Stimulated activated CD4-positive, alpha-beta T cell treated with anti-CD3 and anti-CD28 coated beads, Interleukin-15, amount 100 ng/mL, for 48 hours (primary cell): ENCODE measurements at regions not wholly inside any gene's neighbourhood (a gene's known extent, or its start where the extent isn't known, plus 50 kb on each side); places are given as distances from the start of the nearest gene placed in this dataset.

Experiments used
- DNase-seq, 2 donors: peaks; one replicate each; pipeline ENCODE4 v3.0.0-alpha.2; 2020; ENCODE audit warnings: low read depth in 2 of 2

DNA sequence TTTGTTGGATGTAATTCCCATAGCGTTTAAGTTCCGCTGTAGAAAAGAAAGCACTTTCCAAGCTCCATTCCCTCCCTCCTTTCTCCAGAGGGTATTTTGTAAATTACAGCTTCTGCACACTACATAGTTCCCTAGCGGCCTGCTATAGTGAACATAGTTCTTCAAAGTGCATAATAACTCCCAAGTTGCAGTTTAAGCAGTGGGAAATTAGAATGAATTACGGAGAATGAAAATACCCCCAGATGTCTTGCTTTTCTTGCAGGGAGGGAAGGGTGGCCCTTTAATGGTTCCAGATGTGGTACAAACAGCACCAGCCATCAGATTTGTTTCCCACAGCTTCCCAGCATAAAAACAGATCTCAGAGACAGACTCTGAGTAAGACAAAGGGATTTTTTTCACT is 893.9 kb downstream of the SUCLG1 start:
- DNase-seq, result no peak

DNA sequence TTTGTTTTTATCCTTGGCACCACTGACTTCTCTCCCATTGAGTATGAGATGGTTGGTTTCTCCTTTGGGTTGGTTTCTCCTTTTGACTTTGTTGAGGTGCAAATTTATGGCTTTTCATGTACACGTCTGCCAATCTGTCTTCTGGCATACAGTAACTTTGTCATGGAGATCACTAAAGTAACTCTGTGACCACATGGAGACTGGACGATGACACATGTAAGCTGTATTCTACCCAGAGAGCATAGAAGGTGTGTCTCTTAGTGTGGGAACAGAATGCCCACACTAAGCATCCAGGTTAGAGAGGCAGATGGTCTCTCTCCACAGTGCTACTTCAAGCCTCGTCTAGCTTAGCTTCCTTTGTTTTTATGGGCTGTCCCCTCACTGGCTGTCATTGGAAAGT is 897.5 kb downstream of the SUCLG1 start:
- DNase-seq, result no peak

DNA sequence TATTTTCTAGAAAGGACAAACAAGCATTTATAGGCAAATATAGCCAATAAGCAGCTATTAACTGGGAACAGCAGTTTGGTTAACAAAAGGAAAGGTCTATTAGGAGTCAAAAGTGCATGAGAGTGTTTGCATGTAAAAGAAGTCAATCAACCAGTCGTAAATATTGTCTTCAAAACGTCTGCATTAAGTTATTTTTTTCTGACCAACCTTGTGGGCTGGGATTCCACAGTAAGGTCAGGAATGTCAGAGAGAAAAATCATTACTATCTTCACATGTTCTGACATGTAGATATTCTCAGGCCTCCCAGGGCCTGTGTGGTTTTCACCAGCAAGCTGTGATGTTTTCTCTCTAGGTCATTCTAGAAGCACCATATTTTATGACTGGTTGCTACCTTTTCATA is 922.5 kb downstream of the SUCLG1 start:
- no peak for DNase-seq

DNA sequence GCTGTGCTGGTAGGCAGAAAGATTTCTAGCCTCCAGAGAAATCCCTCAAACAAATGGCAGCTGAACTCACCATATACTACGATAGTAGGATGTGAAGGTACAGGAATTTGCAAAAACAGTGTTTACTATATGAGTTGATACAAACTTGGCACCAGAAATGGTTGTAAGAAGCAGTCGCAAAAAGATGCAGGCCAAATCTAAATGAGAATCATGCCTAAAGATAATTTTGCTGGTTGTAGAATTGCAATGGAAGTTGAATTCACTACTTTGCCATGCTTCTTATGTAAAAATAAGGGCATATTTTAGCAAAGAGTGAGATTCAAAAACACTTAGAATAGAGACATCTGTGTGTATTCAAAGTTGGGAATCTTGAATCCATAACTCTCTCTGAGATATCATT is 924.7 kb downstream of the SUCLG1 start:
- no peak for DNase-seq

DNA sequence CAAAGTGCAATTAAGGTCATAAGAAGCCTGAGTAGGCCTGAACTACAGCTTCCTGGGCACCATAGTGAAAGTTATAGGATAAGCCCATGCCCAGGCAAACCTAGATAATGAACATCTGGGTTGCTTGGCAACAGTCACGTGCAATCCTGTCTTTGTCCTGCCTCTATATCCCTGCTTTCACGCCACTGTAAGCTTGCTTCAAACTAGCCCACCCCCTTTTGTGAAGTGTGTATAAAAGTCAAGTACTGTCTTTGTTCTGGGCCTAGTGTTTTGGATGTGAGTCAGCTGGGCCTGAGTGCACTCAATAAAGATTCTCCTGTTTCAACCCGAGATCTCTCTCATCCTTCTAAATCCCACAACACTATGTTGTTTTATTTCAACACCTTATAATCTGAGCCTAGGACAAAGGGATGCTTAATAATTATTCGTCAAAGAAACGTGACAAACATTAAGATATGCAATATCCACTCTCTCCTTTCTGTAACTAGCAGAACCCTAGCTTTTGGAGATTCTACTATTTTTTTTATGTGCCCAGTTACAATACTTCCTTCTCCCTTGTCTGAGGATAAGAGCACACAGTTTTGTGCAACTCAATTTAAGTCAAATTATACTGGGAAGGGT is 927.8 kb downstream of the SUCLG1 start:
- no peak for DNase-seq

DNA sequence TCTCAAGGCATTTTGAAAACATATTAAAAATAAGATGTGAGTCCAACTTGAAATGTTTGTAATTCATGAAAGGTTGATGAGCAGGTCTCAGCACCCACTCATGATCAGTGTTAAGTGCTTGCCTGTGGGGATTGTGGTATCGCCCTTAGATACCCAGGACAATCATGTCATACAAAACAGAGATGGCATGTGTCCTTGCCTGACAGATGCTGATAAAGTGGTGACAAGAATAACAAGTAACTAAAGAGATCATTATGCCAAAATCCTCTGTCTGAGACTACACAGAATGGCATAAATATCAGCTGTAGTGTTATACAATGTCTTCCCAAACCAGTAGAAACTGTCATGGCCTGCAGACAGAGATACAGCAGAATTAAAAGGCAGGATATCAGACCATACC is 930.3 kb downstream of the SUCLG1 start:
- no peak for DNase-seq

DNA sequence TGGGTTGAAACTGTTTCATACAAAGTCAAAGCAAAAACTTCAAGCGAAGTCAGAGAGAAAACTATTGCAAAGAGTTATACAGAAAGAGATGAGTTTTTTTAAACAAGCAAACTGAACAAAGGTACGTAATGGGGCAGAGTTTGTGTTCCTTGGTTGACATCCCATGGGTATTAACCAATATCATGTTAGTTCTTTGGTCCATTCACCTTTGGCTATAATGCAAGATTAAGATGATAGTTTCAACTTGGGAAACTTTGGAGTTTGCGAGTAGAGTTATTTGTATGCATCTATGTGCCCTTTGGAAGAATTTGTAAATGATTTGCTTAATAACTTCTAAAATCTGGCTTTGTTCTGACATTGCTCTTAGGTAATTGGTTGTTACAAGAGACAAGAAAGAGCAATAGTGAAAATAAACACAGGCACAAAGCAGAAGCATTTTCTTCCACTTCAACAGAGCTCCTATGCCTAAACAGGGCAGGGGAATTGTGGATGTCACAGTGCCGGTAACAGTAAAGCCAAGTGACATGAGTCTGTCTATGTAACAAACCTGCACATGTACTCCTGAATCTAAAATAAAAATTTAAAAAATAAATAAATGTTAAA is 936.1 kb downstream of the SUCLG1 start:
- DNase-seq, result no peak

DNA sequence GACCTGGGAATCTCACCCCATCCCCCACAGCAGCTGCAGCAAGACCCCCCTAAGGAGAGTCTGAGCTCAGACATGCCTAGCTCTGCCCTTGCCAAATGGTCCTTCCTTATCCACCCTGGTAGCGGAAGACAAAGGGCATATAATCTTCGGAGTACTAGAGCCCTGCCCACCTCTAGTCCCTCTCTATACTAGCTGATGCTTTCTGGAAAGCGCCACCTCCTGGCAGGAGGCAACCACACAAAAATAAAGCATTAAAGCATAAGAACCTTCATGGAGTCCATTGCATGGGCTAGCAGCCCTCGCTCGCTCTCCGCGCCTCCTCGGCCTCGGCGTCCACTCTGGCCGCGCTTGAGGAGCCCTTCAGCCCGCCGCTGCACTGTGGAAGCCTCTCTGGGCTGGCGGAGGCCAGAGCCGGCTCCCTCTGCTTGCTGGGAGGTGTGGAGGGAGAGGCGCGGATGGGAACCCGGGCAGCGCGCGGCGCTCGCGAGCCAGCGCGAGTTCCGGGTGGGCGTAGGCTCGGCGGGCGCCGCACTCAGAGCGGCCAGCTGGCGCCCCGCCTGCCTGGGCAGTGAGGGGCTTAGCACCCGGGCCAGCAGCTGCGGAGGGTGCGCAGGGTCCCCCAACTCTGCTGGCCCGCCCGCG is 941.2 kb downstream of the SUCLG1 start:
- no peak for DNase-seq

DNA sequence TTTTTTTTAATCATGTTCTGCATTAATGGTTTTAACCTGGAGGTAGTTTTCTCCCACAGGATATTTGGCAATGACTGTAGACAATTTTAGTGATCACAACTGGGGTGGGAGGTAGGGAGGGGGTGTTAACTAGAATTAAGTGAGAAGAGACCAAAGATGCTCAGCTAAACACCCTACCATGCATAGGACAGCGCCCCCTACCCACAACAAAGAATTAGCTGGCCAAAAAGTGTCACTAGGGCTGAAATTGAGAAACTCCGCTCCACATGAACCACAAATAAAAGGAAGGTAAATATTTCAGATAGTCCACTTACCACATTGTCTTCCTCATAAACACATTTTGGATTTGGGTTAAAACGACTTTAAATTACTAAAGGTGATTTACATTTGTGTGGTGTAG is 942.6 kb downstream of the SUCLG1 start:
- DNase-seq, result no peak

DNA sequence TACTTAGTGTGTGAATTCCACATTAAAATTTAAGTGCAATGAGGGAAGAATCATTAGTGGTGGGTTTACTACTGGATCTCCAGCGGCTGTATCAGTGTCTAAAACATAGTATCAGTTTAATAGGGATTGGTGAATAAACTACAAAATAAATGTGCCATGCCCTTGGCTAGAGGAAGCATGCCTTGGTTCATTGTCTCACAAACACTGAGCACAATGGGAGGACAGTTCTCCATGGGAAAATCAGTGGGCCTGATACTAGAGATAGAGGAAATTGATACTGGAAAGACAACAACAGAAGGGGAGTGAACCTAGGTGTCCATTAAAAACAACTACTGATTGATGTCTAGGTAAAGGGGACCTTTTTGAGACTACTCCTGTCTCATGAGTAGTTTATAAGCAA is 971.6 kb downstream of the SUCLG1 start:
- DNase-seq, result no peak

DNA sequence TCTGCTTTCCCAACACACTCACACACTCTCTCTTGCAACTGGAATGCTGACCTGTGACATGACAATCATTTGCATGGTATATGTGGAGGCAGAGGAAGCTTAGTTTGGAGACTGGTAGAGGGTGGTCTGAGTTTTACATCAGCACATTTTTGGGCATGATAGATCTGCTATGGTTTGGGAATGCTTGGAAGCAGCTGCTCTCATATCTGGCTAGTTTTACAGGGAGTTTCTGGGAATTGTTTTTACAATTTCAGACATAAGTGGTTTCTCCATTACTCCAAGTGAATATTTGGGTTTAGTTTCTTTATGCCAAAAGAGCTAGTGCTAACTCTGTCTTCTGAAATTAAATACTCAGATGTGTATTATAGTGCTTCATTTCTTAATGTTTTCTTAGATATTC is 977.6 kb downstream of the SUCLG1 start:
- no peak for DNase-seq

DNA sequence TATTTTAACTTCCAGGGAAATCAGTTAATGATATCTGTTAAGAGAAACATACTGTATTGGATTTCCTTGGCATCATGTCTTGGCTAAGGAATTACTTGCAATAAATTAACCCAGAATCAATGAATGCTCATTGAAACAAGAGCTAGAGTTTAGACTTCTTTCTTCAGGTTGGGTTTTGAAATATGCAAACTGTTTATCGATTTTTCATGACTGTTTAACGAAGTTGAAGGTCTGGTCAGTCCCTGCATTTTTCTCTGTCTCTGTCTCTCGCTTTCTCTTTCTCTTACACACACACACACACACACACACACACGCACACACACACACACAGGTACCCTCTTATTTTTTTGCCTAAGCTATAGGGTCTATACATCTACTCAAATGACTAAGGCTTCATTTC is 981.0 kb downstream of the SUCLG1 start:
- DNase-seq, result no peak

DNA sequence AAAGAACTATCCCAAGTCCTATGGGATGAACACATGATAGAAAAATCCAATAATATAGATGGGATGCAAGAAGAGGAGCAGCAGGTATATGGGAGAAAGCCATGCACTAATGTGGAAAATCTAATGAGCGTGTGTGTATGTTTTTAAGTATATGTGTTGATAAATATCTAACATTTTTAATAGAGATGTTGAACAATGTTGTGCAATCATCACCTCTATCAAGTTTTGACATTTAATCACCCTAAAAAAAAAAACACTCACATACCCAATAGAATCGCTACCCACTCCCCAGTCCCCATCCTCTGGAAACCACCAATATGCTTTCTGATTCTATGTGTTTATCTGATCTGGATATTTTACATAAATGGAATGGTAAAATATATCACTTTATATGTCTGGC is 983.7 kb downstream of the SUCLG1 start:
- DNase-seq, result no peak

DNA sequence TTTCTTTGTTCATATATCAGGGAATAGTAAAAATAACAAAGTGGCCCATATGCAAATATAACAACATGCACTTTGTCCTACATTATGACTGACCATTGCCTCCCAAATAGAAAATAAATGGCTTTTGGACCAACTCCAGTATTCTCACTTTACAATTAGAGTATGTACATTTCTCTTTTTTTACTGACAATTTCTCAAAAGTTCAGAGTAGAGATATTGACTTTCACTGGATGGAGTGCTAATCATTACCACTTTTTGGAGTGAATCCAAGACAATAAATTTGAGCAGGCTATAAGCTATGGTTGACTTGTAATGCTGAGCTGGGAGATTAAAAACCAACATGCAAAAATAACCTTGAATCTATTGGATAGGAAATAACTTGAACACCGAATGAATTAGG is 987.4 kb downstream of the SUCLG1 start:
- DNase-seq, result no peak

DNA sequence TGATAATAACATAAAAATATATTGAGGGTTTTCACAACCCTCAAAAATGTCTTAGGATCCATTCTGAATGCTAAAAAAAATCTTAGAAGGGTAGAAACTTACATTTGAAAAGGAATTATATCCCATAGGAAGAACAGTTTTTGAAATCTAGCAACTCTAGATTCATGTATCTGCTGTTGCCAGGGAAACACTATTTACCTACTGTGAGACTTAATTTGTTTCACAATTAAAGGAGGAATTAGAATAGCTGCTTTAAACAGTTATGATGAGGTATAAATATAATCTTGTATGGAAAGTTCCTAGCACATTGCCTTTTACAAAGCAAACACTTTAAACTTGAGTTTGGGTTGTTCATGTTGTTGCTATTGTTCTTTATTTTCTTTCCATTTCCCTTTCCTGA is 988.2 kb downstream of the SUCLG1 start:
- DNase-seq, result no peak

DNA sequence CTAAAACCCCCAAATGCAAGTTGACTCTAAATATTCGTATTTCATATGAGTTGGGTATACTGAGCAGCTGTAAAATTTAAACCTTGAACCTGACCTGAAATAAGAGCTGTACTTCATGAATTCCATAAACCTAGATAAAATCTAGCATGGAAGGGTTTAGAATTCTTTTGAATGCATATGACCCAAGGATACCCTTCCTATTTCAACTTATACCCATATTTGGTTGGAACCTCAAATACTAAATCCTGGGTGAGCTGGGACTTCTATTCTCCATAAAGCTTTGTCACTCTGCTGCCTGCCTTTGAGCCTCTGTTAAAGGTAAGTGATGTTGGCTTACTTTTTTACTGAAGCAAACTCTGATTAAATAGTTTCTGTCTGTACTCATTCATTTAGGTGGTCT is 994.6 kb downstream of the SUCLG1 start:
- no peak for DNase-seq

DNA sequence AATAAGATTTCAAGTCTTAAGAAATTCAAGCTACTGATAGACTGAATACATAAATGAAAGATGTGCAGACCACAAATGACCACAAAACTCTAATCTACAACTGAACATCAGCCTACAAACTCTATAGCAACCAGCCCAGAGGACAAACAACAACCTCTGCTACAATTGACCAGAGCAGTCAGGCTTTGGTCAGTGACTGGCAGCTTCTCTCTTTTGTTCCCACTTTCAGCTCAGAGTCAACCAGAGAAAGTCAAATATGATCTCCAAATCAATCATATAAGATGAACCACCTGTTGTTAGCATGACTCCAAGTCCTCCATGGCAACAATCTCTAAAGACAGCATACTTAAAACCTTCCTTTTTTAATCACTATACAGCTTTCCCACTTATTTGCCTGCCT is 996.2 kb downstream of the SUCLG1 start:
- no peak for DNase-seq

DNA sequence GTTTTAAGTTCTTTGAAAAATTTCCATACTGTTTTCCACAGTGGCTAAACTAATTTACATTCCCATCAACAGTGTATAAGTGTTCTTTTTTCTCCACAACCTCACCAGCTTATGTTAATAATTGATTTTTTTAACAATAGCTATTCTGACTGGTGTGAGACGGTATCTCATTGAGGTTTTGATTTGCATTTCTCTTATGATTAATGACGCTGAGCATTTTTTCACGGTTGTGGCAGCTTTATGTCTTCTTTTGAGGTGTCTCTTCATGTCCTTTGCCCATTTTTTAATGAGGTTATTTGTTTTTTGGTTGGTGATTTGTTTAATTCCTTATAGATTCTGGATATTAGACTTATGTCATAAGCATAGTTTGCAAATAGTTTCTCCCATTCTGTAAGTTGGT is 997.9 kb downstream of the SUCLG1 start:
- no peak for DNase-seq

DNA sequence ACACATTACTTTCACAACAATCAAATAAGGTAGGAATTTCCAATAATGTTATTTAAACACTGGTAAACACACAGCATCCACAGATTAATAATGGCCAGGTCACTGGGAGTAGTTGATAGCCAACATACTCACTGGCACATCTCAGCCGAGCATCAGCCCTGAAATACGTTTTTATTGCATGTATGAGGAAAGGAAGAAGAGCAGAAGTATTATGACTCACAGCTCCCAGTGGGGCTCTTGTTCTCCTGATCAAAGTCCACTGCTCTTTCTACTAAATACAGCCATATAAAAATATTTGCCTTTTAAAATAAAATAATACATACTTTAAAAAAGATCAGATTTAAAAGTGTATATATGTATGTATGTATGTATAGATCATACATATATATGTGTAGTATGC is 999.6 kb downstream of the SUCLG1 start:
- DNase-seq, result no peak

DNA sequence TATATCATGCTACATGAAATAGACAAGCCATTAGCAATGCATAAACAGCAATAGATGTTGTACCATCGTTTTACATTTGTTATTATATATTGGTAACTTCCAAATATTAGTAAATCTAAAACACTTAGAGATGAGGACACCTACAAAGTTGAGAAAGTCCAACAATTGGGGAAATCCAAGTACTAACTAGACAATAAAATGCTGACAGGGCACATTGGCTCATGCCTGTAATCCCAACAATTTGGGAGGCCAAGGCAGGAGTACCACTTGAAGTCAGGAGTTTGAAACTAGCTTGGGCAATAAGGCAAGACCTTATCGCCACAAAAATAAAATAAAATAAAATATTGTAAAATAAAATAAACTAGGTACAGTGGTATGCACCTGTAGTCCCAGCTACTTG is 1023.1 kb downstream of the SUCLG1 start:
- DNase-seq, result no peak

DNA sequence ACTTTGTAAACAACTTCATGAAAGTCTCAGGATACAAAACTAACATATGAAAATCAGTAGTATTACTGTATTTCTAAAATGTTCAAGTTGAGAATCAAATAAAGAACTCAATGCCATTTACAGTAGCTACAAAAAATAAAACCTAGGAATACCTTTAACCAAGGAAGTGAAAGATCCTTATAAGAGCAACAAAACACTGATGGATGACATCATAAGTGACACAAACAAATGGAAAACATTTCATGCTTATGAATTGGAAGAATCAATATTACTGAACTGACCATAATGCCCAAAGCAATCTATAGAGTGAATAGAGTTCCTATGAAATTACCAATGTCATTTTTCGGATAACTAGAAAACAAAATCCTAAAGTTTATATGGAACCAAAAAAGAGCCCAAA is 1038.1 kb downstream of the SUCLG1 start:
- DNase-seq, result no peak

DNA sequence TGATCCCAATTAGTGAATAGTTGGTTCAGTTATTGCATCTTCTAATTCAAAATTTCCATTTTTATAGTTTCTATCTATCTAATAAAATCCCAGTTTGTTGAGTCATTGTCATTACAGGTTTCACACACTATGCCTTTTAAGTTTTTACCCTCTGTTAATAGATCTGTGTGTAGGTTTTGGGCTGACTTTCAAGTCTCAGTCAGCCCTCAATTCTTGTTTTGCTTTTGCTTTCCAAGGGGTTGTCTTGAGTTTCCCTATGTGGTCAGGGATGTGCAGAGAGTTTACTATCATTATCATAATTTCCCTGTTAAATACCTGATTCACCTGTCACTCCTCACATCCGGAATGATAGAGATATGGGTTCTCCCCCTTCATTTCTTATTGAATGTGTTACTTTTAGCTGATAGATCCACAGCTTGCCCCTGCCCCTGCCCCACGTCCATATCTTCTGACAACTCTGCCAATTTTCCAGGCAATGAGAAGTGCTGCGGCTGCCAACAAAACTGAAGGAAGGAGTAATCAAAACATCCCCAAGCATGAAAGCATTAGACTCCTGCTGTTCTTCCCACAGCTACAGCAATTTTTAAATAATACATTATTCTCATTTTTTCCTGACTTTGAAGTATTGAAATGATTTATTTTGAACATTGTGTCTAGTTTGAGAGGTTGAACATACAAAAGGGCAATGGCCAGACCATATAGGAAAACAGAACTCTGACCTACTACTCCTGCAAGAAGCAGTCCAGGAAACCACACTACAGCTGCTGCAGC is 1064.8 kb downstream of the SUCLG1 start:
- no peak for DNase-seq

DNA sequence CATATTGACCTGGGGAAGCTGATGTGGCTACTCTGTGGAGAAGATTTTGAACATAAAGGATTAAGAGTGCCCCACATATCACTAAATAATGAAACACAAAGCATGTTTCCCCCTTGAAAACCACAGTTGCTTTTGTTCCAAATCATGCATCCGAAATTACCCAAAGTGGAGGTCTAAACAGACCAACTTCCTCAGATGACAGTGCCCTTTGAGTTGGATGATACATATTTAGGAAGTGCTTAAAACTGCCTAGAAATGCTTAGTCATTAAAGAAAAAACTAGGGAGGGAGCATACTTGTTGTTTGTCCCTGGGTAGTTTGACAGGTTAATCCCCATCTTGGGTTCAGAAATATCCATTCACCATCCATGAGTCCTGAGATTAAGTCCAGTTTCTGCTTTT is 1070.3 kb downstream of the SUCLG1 start:
- DNase-seq, result no peak
